HEK293 (cell line): ENCODE measurements at regions not wholly inside any gene's neighbourhood (a gene's known extent, or its start where the extent isn't known, plus 50 kb on each side); places are given as distances from the start of the nearest gene placed in this dataset.

ENCODE experiments used
- CTCF ChIA-PET: fragments of 350-600 bp; formaldehyde crosslinking; extraction: SDS; loops from one replicate; lab custom pipeline; 2021; ENCODE audit warnings: antibody characterized with exemption; lab: Yijun Ruan, JAX
- POLR2A ChIA-PET: fragments of 300-600 bp; formaldehyde crosslinking; extraction: SDS; loops from one replicate; lab custom pipeline; 2020; ENCODE audit warnings: antibody characterized with exemption, inconsistent platforms; lab: Yijun Ruan, JAX
- H3K27ac ChIP-seq: fragments of 200-500 bp; sonication (Bioruptor generic); 2 replicates; pipeline ENCODE4 v1.5.1; 2014; ENCODE audit warnings: low read depth, low read length, control low read depth, inconsistent platforms; ENCODE audit errors: extremely low read depth
- H3K36me3 ChIP-seq, 2 experiments: fragments of 200-500 bp in 1 of 2; sonication (Bioruptor generic) in 1 of 2; 1 replicate in 1 of 2; 2 replicates in 1 of 2; pipeline ENCODE4 v1.5.1; 2014 to 2017; ENCODE audit warnings: inconsistent platforms in 2 of 2, low read length in 2 of 2; ENCODE audit not compliant: control insufficient read depth in 2 of 2, insufficient read depth in 1 of 2
- H3K4me1 ChIP-seq: fragments of 200-500 bp; sonication (Bioruptor generic); 2 replicates; pipeline ENCODE4 v1.5.1; 2014; ENCODE audit warnings: mild to moderate bottlenecking, low read length, inconsistent platforms; ENCODE audit not compliant: control insufficient read depth, insufficient read depth
- H3K4me3 ChIP-seq: 2 replicates; pipeline ENCODE4 v1.5.1; 2011; ENCODE audit warnings: low read depth, mild to moderate bottlenecking, control low read depth, low read length, moderate library complexity
- H3K9me3 ChIP-seq: fragments of 200-500 bp; sonication (Bioruptor generic); 2 replicates; pipeline ENCODE4 v1.5.1; 2014; ENCODE audit warnings: low read depth, low read length, inconsistent platforms; ENCODE audit not compliant: control insufficient read depth, insufficient read depth
- BCL11B ChIP-seq: fragments of 450-650 bp; formaldehyde crosslinking; IDR thresholded peaks from 2 replicates; pipeline ENCODE4 v1.5.1; 2016; ENCODE audit warnings: low read depth, missing biosample characterization, missing genetic modification characterization
- GLIS2 ChIP-seq: fragments of 450-650 bp; formaldehyde crosslinking; IDR thresholded peaks from 2 replicates; pipeline ENCODE4 v1.5.1; 2016; ENCODE audit warnings: missing biosample characterization, missing genetic modification characterization
- KLF16 ChIP-seq: fragments of 450-650 bp; formaldehyde crosslinking; IDR thresholded peaks from 2 replicates; pipeline ENCODE4 v1.5.1; 2017; ENCODE audit warnings: missing biosample characterization, missing genetic modification characterization
- REPIN1 ChIP-seq: fragments of 450-650 bp; formaldehyde crosslinking; IDR thresholded peaks from 2 replicates; pipeline ENCODE4 v1.5.1; 2017; ENCODE audit warnings: missing biosample characterization, missing genetic modification characterization, low read depth
- SCRT2 ChIP-seq: fragments of 450-650 bp; formaldehyde crosslinking; IDR thresholded peaks from 2 replicates; pipeline ENCODE4 v1.5.1; 2016; ENCODE audit warnings: missing biosample characterization, missing genetic modification characterization
- ZBTB49 ChIP-seq: fragments of 450-650 bp; formaldehyde crosslinking; IDR thresholded peaks from 2 replicates; pipeline ENCODE4 v1.5.1; 2016; ENCODE audit warnings: missing biosample characterization, missing genetic modification characterization, low read depth
- ZEB2 ChIP-seq: fragments of 450-650 bp; formaldehyde crosslinking; IDR thresholded peaks from 2 replicates; pipeline ENCODE4 v1.5.1; 2016; ENCODE audit warnings: missing biosample characterization, missing genetic modification characterization
- ZFP37 ChIP-seq: fragments of 450-650 bp; formaldehyde crosslinking; IDR thresholded peaks from 2 replicates; pipeline ENCODE4 v1.5.1; 2016; ENCODE audit warnings: missing biosample characterization, missing genetic modification characterization
- ZNF138 ChIP-seq: fragments of 450-650 bp; formaldehyde crosslinking; IDR thresholded peaks from 2 replicates; pipeline ENCODE4 v1.5.1; 2016; ENCODE audit warnings: missing biosample characterization, missing genetic modification characterization, borderline replicate concordance
- ZNF148 ChIP-seq: fragments of 450-650 bp; formaldehyde crosslinking; IDR thresholded peaks from 2 replicates; pipeline ENCODE4 v1.5.0; 2017; ENCODE audit warnings: missing biosample characterization, missing genetic modification characterization, borderline replicate concordance
- ZNF175 ChIP-seq: fragments of 450-650 bp; formaldehyde crosslinking; IDR thresholded peaks from 2 replicates; pipeline ENCODE4 v1.5.1; 2016; ENCODE audit warnings: missing biosample characterization, missing genetic modification characterization
- ZNF335 ChIP-seq: fragments of 450-650 bp; formaldehyde crosslinking; conservative IDR thresholded peaks from 2 replicates; pipeline ENCODE4 v1.5.1; 2016; ENCODE audit warnings: missing biosample characterization, missing genetic modification characterization
- ZNF362 ChIP-seq: fragments of 450-650 bp; formaldehyde crosslinking; IDR thresholded peaks from 2 replicates; pipeline ENCODE4 v1.5.1; 2016; ENCODE audit warnings: missing biosample characterization, missing genetic modification characterization
- ZNF488 ChIP-seq: fragments of 450-650 bp; formaldehyde crosslinking; IDR thresholded peaks from 2 replicates; pipeline ENCODE4 v1.5.1; 2016; ENCODE audit warnings: missing biosample characterization, missing genetic modification characterization
- ZNF518A ChIP-seq: fragments of 450-650 bp; formaldehyde crosslinking; conservative IDR thresholded peaks from 2 replicates; pipeline ENCODE4 v1.5.1; 2016; ENCODE audit warnings: low read depth, missing biosample characterization, missing genetic modification characterization
- ZNF621 ChIP-seq: fragments of 450-650 bp; formaldehyde crosslinking; IDR thresholded peaks from 2 replicates; pipeline ENCODE4 v1.5.1; 2017; ENCODE audit warnings: missing biosample characterization, missing genetic modification characterization
- ZNF660 ChIP-seq: fragments of 450-650 bp; IDR thresholded peaks from 2 replicates; pipeline ENCODE4 v1.5.1; 2018; ENCODE audit warnings: missing biosample characterization, mild to moderate bottlenecking, missing genetic modification characterization
- ZNF785 ChIP-seq: fragments of 450-650 bp; formaldehyde crosslinking; IDR thresholded peaks from 2 replicates; pipeline ENCODE4 v1.5.1; 2016; ENCODE audit warnings: missing biosample characterization, missing genetic modification characterization
- ZNF792 ChIP-seq: fragments of 450-650 bp; formaldehyde crosslinking; IDR thresholded peaks from 2 replicates; pipeline ENCODE4 v1.5.1; 2016; ENCODE audit warnings: missing biosample characterization, missing genetic modification characterization
- ZSCAN23 ChIP-seq: fragments of 450-650 bp; formaldehyde crosslinking; IDR thresholded peaks from 2 replicates; pipeline ENCODE4 v1.5.1; 2016; ENCODE audit warnings: missing biosample characterization, missing genetic modification characterization

GRCh38 chr6:169962604-169963469 is 211.4 kb downstream of the ERMARD start (continued):
- TF ChIP-seq ZNF148 (tag by site-specific recombination) (no peak), SCRT2 (tag by site-specific recombination) (no peak), ZNF785 (no peak), ZBTB49 (no peak), GLIS2 (tag by site-specific recombination) (no peak), ZNF335 (tag by site-specific recombination) (no peak), ZFP37 (tag by site-specific recombination) (no peak), ZSCAN23 (tag by site-specific recombination) (no peak), ZEB2 (tag by site-specific recombination) (no peak), ZNF792 (no peak)

- POLR2A ChIA-PET: no interaction called here
- H3K4me3 ChIP-seq: no peak overlapping the region
- no peak for TF ChIP-seq ZNF660 (tag by site-specific recombination)
- TF ChIP-seq ZNF621 (tag by site-specific recombination): no peak
- TF ChIP-seq ZNF488: no peak
- TF ChIP-seq ZSCAN23 (tag by site-specific recombination): no peak
- no peak for TF ChIP-seq BCL11B (tag by site-specific recombination)
- TF ChIP-seq ZNF175 (tag by site-specific recombination): no peak
- no peak for TF ChIP-seq KLF16
- TF ChIP-seq ZNF518A (tag by site-specific recombination): no peak
- TF ChIP-seq ZNF138 (tag by site-specific recombination): no peak
- no peak for TF ChIP-seq SCRT2 (tag by site-specific recombination)
- no peak for TF ChIP-seq REPIN1 (tag by site-specific recombination)
- TF ChIP-seq ZNF362 (tag by site-specific recombination): no peak
- TF ChIP-seq, all 188 proteins: peak for 0
- no peak overlapping the region for H3K27ac ChIP-seq
- no peaks in the 10 kb centered on the region for H3K36me3 ChIP-seq
- H3K4me1 ChIP-seq: no peaks in the 10 kb centered on the region
- no peaks in the 10 kb centered on the region for H3K9me3 ChIP-seq
- CTCF ChIA-PET: interaction anchor here (0.6 kb wide), 1 partner anchor 590 kb away, joined by 3 read pairs; no protein-coding TSS in a partner anchor
These were observed 210.5 kb downstream of the ERMARD start for GRCh38 chr6:169961772-169962561.
